HG02623 (cell line): ENCODE measurements at regions not wholly inside any gene's neighbourhood (a gene's known extent, or its start where the extent isn't known, plus 50 kb on each side); places are given as distances from the start of the nearest gene placed in this dataset.

ENCODE experiments used
- ATAC-seq: cut with Tn5 transposase; IDR thresholded peaks from one replicate; pipeline ENCODE4 v1.9.1; 2021; ENCODE audit warnings: moderate library complexity; ENCODE audit not compliant: unreplicated experiment

GRCh38 chr14:52380294-52380693 is 66.2 kb downstream of the PTGER2 start:
- ATAC-seq, result peak; percentile 97
